ENCODE measurements at regions not wholly inside any gene's neighbourhood (a gene's known extent, or its start where the extent isn't known, plus 50 kb on each side); places are given as distances from the start of the nearest gene placed in this dataset.

DNA sequence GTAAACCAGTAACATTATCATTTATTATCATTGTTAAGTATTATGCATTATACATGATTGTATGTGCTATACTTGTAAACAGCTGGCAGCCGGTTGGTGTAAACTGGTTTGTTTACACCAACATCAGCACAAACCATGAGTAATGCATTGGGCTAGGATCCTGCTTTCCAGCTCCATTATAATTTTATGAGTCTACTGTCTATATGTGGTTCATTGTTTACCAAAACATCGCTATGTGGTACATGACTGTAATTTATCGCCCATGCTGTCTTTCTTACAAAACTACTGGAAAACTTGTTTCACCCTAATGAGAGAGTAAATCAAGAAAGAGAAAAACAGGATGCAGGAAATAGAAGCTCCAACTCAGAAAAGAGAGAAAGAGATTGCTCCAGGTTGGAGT is 224.8 kb upstream of the CBLB start:
- 95% methylated on average over 3 of the region's 3 CpGs for WGBS
- no peaks in the 10 kb centered on the region for H3K9me3 ChIP-seq (ENCODE audit: control insufficient read depth in 4 of 4, low read length in 3 of 4)
- no peaks in the 10 kb centered on the region for H3K27me3 ChIP-seq (ENCODE audit: control insufficient read depth in 4 of 4, insufficient read depth in 4 of 4, low read length in 3 of 4)
- no peak for TF ChIP-seq EGR1 (IDR thresholded peaks at IDR 0.05; ENCODE audit: low read depth in 2 of 2)
- no peak for TF ChIP-seq RXRA (IDR thresholded peaks at IDR 0.05)
- TF ChIP-seq, protein P1, sequence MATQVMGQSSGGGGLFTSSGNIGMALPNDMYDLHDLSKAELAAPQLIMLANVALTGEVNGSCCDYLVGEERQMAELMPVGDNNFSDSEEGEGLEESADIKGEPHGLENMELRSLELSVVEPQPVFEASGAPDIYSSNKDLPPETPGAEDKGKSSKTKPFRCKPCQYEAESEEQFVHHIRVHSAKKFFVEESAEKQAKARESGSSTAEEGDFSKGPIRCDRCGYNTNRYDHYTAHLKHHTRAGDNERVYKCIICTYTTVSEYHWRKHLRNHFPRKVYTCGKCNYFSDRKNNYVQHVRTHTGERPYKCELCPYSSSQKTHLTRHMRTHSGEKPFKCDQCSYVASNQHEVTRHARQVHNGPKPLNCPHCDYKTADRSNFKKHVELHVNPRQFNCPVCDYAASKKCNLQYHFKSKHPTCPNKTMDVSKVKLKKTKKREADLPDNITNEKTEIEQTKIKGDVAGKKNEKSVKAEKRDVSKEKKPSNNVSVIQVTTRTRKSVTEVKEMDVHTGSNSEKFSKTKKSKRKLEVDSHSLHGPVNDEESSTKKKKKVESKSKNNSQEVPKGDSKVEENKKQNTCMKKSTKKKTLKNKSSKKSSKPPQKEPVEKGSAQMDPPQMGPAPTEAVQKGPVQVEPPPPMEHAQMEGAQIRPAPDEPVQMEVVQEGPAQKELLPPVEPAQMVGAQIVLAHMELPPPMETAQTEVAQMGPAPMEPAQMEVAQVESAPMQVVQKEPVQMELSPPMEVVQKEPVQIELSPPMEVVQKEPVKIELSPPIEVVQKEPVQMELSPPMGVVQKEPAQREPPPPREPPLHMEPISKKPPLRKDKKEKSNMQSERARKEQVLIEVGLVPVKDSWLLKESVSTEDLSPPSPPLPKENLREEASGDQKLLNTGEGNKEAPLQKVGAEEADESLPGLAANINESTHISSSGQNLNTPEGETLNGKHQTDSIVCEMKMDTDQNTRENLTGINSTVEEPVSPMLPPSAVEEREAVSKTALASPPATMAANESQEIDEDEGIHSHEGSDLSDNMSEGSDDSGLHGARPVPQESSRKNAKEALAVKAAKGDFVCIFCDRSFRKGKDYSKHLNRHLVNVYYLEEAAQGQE (IDR thresholded peaks at IDR 0.05) = no peak
- no peak for TF ChIP-seq JUND (IDR thresholded peaks at IDR 0.05)
- TF ChIP-seq, protein P2, sequence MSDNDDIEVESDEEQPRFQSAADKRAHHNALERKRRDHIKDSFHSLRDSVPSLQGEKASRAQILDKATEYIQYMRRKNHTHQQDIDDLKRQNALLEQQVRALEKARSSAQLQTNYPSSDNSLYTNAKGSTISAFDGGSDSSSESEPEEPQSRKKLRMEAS (IDR thresholded peaks at IDR 0.05) = no peak
- no peak for TF ChIP-seq FOXA1 (IDR thresholded peaks at IDR 0.05)
- no peak for TF ChIP-seq TAF1 (conservative IDR thresholded peaks at IDR 0.05)
- no peak for TF ChIP-seq HNF4G (IDR thresholded peaks at IDR 0.05)
- no peak for TF ChIP-seq NR2F2 (IDR thresholded peaks at IDR 0.05)
- TF ChIP-seq, protein P3, sequence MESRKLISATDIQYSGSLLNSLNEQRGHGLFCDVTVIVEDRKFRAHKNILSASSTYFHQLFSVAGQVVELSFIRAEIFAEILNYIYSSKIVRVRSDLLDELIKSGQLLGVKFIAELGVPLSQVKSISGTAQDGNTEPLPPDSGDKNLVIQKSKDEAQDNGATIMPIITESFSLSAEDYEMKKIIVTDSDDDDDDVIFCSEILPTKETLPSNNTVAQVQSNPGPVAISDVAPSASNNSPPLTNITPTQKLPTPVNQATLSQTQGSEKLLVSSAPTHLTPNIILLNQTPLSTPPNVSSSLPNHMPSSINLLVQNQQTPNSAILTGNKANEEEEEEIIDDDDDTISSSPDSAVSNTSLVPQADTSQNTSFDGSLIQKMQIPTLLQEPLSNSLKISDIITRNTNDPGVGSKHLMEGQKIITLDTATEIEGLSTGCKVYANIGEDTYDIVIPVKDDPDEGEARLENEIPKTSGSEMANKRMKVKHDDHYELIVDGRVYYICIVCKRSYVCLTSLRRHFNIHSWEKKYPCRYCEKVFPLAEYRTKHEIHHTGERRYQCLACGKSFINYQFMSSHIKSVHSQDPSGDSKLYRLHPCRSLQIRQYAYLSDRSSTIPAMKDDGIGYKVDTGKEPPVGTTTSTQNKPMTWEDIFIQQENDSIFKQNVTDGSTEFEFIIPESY (IDR thresholded peaks at IDR 0.05) = no peak
- no peak for TF ChIP-seq YY1 (IDR thresholded peaks at IDR 0.05)
- no peak for TF ChIP-seq FOXA2 (IDR thresholded peaks at IDR 0.05)
- TF ChIP-seq, protein P4, sequence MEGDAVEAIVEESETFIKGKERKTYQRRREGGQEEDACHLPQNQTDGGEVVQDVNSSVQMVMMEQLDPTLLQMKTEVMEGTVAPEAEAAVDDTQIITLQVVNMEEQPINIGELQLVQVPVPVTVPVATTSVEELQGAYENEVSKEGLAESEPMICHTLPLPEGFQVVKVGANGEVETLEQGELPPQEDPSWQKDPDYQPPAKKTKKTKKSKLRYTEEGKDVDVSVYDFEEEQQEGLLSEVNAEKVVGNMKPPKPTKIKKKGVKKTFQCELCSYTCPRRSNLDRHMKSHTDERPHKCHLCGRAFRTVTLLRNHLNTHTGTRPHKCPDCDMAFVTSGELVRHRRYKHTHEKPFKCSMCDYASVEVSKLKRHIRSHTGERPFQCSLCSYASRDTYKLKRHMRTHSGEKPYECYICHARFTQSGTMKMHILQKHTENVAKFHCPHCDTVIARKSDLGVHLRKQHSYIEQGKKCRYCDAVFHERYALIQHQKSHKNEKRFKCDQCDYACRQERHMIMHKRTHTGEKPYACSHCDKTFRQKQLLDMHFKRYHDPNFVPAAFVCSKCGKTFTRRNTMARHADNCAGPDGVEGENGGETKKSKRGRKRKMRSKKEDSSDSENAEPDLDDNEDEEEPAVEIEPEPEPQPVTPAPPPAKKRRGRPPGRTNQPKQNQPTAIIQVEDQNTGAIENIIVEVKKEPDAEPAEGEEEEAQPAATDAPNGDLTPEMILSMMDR (IDR thresholded peaks at IDR 0.05; ENCODE audit: low read depth, low read length, missing input control) = no peak
- TF ChIP-seq, protein P5, sequence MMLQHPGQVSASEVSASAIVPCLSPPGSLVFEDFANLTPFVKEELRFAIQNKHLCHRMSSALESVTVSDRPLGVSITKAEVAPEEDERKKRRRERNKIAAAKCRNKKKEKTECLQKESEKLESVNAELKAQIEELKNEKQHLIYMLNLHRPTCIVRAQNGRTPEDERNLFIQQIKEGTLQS (IDR thresholded peaks at IDR 0.05) = no peak
- no peak for TF ChIP-seq GABPA (IDR thresholded peaks at IDR 0.05 in 1 of 2, conservative IDR thresholded peaks at IDR 0.05 in 1 of 2)
- no peak for TF ChIP-seq HNF4A (conservative IDR thresholded peaks at IDR 0.05)
- TF ChIP-seq RAD21 (IDR thresholded peaks at IDR 0.05) = no peak
- H3K4me3 ChIP-seq (ENCODE audit: low read depth in 1 of 3, low read length in 3 of 3) = no peak overlapping the region
- H3K4me1 ChIP-seq (ENCODE audit: control insufficient read depth in 4 of 4, insufficient read depth in 4 of 4, low read length in 3 of 4) = no peaks in the 10 kb centered on the region
- DNase-seq (ENCODE audit: low spot score) = no peak
- H3K36me3 ChIP-seq (ENCODE audit: control insufficient read depth in 4 of 4, insufficient read depth in 3 of 4, low read depth in 1 of 4, low read length in 3 of 4) = no peaks in the 10 kb centered on the region
- no peak overlapping the region for H3K9ac ChIP-seq (ENCODE audit: low read depth in 1 of 2, low read length in 2 of 2)
- no peak overlapping the region for H3K27ac ChIP-seq (ENCODE audit: low read depth in 1 of 2, low read length in 2 of 2)

Data from liver (tissue), 8 donors.